SK-N-SH treated with all-trans-retinoic acid at 6 μM for 48 hours (cell line): ENCODE measurements at regions not wholly inside any gene's neighbourhood (a gene's known extent, or its start where the extent isn't known, plus 50 kb on each side); places are given as distances from the start of the nearest gene placed in this dataset.

Experiments used
- ATAC-seq: fragments of 200-7000 bp; cut with Tn5 transposase; 3 replicates; pipeline ENCODE4 v1.9.1; 2020; ENCODE audit warnings: mild to moderate bottlenecking, moderate library complexity
- BACH2 ChIP-seq: fragments of 250-450 bp; sonication (Bioruptor Pico); IDR thresholded peaks from 2 replicates; pipeline ENCODE4 v1.9.0; 2021; ENCODE audit warnings: mild to moderate bottlenecking, borderline replicate concordance
- CSDC2 ChIP-seq: fragments of 250-450 bp; sonication (Bioruptor Pico); IDR thresholded peaks from 2 replicates; pipeline ENCODE4 v1.5.0; 2020; ENCODE audit warnings: mild to moderate bottlenecking, moderate library complexity
- ESRRG ChIP-seq: fragments of 250-450 bp; sonication (Bioruptor Pico); IDR thresholded peaks from 2 replicates; pipeline ENCODE4 v1.6.1; 2021; ENCODE audit warnings: mild to moderate bottlenecking
- GLIS3 ChIP-seq: fragments of 250-450 bp; sonication (Bioruptor Pico); IDR thresholded peaks from 2 replicates; pipeline ENCODE4 v1.5.0; 2020; ENCODE audit warnings: mild to moderate bottlenecking, moderate library complexity
- ISL1 ChIP-seq: fragments of 250-450 bp; sonication (Bioruptor Pico); IDR thresholded peaks from 2 replicates; pipeline ENCODE4 v2.1.2; 2022; ENCODE audit warnings: mild to moderate bottlenecking, moderate library complexity
- OSR1 ChIP-seq: fragments of 250-450 bp; sonication (Bioruptor Pico); IDR thresholded peaks from 2 replicates; pipeline ENCODE4 v1.8.0; 2022; ENCODE audit warnings: moderate library complexity, mild to moderate bottlenecking, inconsistent platforms
- PPARA ChIP-seq: fragments of 250-450 bp; sonication (Bioruptor Pico); IDR thresholded peaks from 2 replicates; pipeline ENCODE4 v1.5.0; 2020; ENCODE audit warnings: mild to moderate bottlenecking, borderline replicate concordance
- RARB ChIP-seq: fragments of 250-450 bp; sonication (Bioruptor Pico); IDR thresholded peaks from 2 replicates; pipeline ENCODE4 v1.8.0; 2021; ENCODE audit warnings: mild to moderate bottlenecking, moderate library complexity
- SNAI2 ChIP-seq: fragments of 250-450 bp; sonication (Bioruptor Pico); IDR thresholded peaks from 2 replicates; pipeline ENCODE4 v1.5.0; 2020; ENCODE audit warnings: mild to moderate bottlenecking, moderate library complexity
- TCF4 ChIP-seq: fragments of 250-450 bp; sonication (Bioruptor Pico); IDR thresholded peaks from 2 replicates; pipeline ENCODE4 v1.8.0; 2021; ENCODE audit warnings: mild to moderate bottlenecking, moderate library complexity, borderline replicate concordance
- TOX ChIP-seq: fragments of 250-450 bp; sonication (Bioruptor Pico); IDR thresholded peaks from 2 replicates; pipeline ENCODE4 v1.8.0; 2021; ENCODE audit warnings: mild to moderate bottlenecking, moderate library complexity, borderline replicate concordance
- ZC3H10 ChIP-seq: fragments of 250-450 bp; sonication (Bioruptor Pico); IDR thresholded peaks from 2 replicates; pipeline ENCODE4 v1.5.1; 2021; ENCODE audit warnings: mild to moderate bottlenecking, moderate library complexity
- ZFP3 ChIP-seq: fragments of 250-450 bp; sonication (Bioruptor Pico); IDR thresholded peaks from 2 replicates; pipeline ENCODE4 v1.5.0; 2020; ENCODE audit warnings: mild to moderate bottlenecking, moderate library complexity
- ZFP30 ChIP-seq: fragments of 450-650 bp; formaldehyde crosslinking; IDR thresholded peaks from 2 replicates; pipeline ENCODE4 v1.5.0; 2022; ENCODE audit warnings: mild to moderate bottlenecking, moderate library complexity
- ZNF565 ChIP-seq: fragments of 450-650 bp; formaldehyde crosslinking; conservative IDR thresholded peaks from 2 replicates; pipeline ENCODE4 v1.5.0; 2020; ENCODE audit warnings: low read depth, mild to moderate bottlenecking, moderate library complexity
- ZNF8 ChIP-seq: fragments of 450-650 bp; formaldehyde crosslinking; IDR thresholded peaks from 2 replicates; pipeline ENCODE4 v1.5.0; 2020; ENCODE audit warnings: mild to moderate bottlenecking, moderate library complexity
- TF ChIP-seq, protein P1 (sequence below): fragments of 250-450 bp; sonication (Bioruptor Pico); IDR thresholded peaks from 2 replicates; pipeline ENCODE4 v1.5.0; 2020; ENCODE audit warnings: mild to moderate bottlenecking, moderate library complexity
- TF ChIP-seq, protein P2 (sequence below): fragments of 250-450 bp; sonication (Bioruptor Pico); IDR thresholded peaks from 2 replicates; pipeline ENCODE4 v1.5.1; 2021; ENCODE audit warnings: mild to moderate bottlenecking, moderate library complexity
- TF ChIP-seq, protein P3 (sequence below): fragments of 250-450 bp; sonication (Bioruptor Pico); IDR thresholded peaks from 2 replicates; pipeline ENCODE4 v1.8.0; 2021; ENCODE audit warnings: low read depth, mild to moderate bottlenecking, moderate library complexity, borderline replicate concordance
- TF ChIP-seq, protein P4 (sequence below): fragments of 250-450 bp; sonication (Bioruptor Pico); IDR thresholded peaks from 2 replicates; pipeline ENCODE4 v1.8.0; 2020; ENCODE audit warnings: mild to moderate bottlenecking, moderate library complexity, borderline replicate concordance

DNA sequence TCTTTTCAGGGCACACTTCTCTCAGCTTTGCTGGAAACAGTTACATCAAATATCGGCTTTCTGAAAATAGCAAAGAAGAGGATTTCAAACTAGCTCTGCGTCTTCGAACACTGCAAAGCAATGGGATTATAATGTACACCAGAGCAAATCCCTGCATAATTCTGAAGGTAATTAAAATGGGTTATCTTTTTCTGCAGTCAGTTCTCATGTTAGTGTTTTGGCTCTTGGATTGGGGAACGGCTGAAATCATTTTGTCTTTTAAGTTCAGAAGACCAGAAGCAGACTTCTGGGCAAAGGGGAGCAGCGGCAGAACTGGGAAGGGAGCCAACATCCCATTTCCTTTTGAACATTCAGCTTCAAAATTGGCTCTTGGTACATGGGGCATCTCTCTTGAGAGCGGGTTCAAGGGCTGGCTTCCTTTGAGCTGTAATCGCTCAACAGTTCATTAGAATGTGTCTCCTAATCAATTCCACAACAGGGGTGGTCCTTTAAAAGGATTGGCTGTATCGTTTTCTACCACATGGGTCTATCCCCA lies 110.2 kb upstream of the MTNR1B start:
- ATAC-seq = no peak
- no peak for TF ChIP-seq ZC3H10 (CRISPR knock-in tag)
- TF ChIP-seq TOX (CRISPR knock-in tag) = no peak
- TF ChIP-seq OSR1 (CRISPR knock-in tag) = no peak
- no peak for TF ChIP-seq BACH2 (CRISPR knock-in tag)
- TF ChIP-seq ZFP3 (CRISPR knock-in tag) = no peak
- no peak for TF ChIP-seq SNAI2 (CRISPR knock-in tag)
- TF ChIP-seq, protein P1, sequence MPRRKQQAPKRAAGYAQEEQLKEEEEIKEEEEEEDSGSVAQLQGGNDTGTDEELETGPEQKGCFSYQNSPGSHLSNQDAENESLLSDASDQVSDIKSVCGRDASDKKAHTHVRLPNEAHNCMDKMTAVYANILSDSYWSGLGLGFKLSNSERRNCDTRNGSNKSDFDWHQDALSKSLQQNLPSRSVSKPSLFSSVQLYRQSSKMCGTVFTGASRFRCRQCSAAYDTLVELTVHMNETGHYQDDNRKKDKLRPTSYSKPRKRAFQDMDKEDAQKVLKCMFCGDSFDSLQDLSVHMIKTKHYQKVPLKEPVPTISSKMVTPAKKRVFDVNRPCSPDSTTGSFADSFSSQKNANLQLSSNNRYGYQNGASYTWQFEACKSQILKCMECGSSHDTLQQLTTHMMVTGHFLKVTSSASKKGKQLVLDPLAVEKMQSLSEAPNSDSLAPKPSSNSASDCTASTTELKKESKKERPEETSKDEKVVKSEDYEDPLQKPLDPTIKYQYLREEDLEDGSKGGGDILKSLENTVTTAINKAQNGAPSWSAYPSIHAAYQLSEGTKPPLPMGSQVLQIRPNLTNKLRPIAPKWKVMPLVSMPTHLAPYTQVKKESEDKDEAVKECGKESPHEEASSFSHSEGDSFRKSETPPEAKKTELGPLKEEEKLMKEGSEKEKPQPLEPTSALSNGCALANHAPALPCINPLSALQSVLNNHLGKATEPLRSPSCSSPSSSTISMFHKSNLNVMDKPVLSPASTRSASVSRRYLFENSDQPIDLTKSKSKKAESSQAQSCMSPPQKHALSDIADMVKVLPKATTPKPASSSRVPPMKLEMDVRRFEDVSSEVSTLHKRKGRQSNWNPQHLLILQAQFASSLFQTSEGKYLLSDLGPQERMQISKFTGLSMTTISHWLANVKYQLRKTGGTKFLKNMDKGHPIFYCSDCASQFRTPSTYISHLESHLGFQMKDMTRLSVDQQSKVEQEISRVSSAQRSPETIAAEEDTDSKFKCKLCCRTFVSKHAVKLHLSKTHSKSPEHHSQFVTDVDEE (CRISPR knock-in tag) = no peak
- TF ChIP-seq, protein P2, sequence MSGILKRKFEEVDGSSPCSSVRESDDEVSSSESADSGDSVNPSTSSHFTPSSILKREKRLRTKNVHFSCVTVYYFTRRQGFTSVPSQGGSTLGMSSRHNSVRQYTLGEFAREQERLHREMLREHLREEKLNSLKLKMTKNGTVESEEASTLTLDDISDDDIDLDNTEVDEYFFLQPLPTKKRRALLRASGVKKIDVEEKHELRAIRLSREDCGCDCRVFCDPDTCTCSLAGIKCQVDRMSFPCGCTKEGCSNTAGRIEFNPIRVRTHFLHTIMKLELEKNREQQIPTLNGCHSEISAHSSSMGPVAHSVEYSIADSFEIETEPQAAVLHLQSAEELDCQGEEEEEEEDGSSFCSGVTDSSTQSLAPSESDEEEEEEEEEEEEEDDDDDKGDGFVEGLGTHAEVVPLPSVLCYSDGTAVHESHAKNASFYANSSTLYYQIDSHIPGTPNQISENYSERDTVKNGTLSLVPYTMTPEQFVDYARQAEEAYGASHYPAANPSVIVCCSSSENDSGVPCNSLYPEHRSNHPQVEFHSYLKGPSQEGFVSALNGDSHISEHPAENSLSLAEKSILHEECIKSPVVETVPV (CRISPR knock-in tag) = no peak
- TF ChIP-seq CSDC2 = no peak
- no peak for TF ChIP-seq ZNF8 (CRISPR knock-in tag)
- TF ChIP-seq GLIS3 (CRISPR knock-in tag) = no peak

DNA sequence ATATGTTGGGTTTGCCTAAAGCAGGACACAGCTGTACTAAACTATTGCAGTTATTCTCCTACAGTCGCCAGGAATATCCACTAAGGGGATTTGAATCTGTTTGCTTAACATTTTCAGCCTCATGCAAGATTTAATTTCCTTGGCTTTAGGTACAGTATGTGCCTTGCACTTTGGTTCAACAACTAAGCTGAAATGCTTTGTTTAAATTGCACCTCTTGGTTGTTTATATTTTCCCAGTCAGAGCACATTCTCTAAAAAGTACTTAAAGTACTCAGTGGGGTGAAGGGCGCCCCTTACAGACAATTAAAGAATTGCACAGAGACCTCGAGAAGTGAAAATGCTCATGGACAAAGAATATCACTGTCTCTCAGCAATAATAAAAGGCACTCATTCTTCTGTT lies 107.8 kb upstream of the MTNR1B start:
- ATAC-seq = no peak
- no peak for TF ChIP-seq ISL1 (CRISPR knock-in tag)
- no peak for TF ChIP-seq ZFP30 (CRISPR knock-in tag)
- TF ChIP-seq, protein P1 (CRISPR knock-in tag) = no peak
- TF ChIP-seq ZFP3 (CRISPR knock-in tag) = no peak
- TF ChIP-seq TCF4 = no peak
- TF ChIP-seq, protein P3, sequence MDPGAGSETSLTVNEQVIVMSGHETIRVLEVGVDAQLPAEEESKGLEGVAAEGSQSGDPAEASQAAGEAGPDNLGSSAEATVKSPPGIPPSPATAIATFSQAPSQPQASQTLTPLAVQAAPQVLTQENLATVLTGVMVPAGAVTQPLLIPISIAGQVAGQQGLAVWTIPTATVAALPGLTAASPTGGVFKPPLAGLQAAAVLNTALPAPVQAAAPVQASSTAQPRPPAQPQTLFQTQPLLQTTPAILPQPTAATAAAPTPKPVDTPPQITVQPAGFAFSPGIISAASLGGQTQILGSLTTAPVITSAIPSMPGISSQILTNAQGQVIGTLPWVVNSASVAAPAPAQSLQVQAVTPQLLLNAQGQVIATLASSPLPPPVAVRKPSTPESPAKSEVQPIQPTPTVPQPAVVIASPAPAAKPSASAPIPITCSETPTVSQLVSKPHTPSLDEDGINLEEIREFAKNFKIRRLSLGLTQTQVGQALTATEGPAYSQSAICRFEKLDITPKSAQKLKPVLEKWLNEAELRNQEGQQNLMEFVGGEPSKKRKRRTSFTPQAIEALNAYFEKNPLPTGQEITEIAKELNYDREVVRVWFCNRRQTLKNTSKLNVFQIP (CRISPR knock-in tag) = no peak
- TF ChIP-seq PPARA (CRISPR knock-in tag) = no peak
- TF ChIP-seq ZC3H10 (CRISPR knock-in tag) = no peak
- TF ChIP-seq ZNF8 (CRISPR knock-in tag) = no peak
- TF ChIP-seq ZNF565 (CRISPR knock-in tag) = no peak
- TF ChIP-seq, protein P4, sequence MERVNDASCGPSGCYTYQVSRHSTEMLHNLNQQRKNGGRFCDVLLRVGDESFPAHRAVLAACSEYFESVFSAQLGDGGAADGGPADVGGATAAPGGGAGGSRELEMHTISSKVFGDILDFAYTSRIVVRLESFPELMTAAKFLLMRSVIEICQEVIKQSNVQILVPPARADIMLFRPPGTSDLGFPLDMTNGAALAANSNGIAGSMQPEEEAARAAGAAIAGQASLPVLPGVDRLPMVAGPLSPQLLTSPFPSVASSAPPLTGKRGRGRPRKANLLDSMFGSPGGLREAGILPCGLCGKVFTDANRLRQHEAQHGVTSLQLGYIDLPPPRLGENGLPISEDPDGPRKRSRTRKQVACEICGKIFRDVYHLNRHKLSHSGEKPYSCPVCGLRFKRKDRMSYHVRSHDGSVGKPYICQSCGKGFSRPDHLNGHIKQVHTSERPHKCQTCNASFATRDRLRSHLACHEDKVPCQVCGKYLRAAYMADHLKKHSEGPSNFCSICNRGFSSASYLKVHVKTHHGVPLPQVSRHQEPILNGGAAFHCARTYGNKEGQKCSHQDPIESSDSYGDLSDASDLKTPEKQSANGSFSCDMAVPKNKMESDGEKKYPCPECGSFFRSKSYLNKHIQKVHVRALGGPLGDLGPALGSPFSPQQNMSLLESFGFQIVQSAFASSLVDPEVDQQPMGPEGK (CRISPR knock-in tag) = no peak
- TF ChIP-seq GLIS3 (CRISPR knock-in tag) = no peak
- no peak for TF ChIP-seq ESRRG (CRISPR knock-in tag)
- no peak for TF ChIP-seq RARB (CRISPR knock-in tag)
- no peak for TF ChIP-seq TOX (CRISPR knock-in tag)
- no peak for TF ChIP-seq CSDC2
- TF ChIP-seq OSR1 (CRISPR knock-in tag) = no peak
- no peak for TF ChIP-seq BACH2 (CRISPR knock-in tag)
- TF ChIP-seq, protein P2 (CRISPR knock-in tag) = no peak
- TF ChIP-seq SNAI2 (CRISPR knock-in tag) = no peak
- TF ChIP-seq, all 23 proteins: peak for 0
